Peyer's patch (tissue), 4 donors: ENCODE measurements at regions not wholly inside any gene's neighbourhood (a gene's known extent, or its start where the extent isn't known, plus 50 kb on each side); places are given as distances from the start of the nearest gene placed in this dataset.

Experiments used
- DNase-seq, 3 donors: peaks; one replicate each; pipeline ENCODE4 v3.0.0-alpha.2; 2017 to 2019
- H3K27ac ChIP-seq, 4 donors: fragments of 200-600 bp; sonication (generic); one replicate each; pipeline ENCODE4 v1.5.1; 2016 to 2019
- H3K27me3 ChIP-seq, 2 donors: fragments of 200-600 bp; sonication (generic); one replicate each; pipeline ENCODE4 v1.5.1; 2019
- H3K36me3 ChIP-seq, 3 donors: fragments of 200-600 bp; sonication (generic); one replicate each; pipeline ENCODE4 v1.5.1; 2016 to 2019
- H3K4me1 ChIP-seq, 4 donors: fragments of 200-600 bp; sonication (generic); one replicate each; pipeline ENCODE4 v1.5.1; 2016 to 2019
- H3K4me3 ChIP-seq, 4 donors: fragments of 200-600 bp; sonication (generic); 1 replicate in 3 of 4; 2 replicates in 1 of 4; pipeline ENCODE4 v1.5.1; 2016 to 2019; ENCODE audit warnings: mild to moderate bottlenecking in 1 of 4
- H3K9me3 ChIP-seq, 4 donors: fragments of 200-600 bp; sonication (generic); one replicate each; pipeline ENCODE4 v1.5.1; 2016 to 2019; ENCODE audit warnings: mild to moderate bottlenecking in 1 of 4
- POLR2A ChIP-seq, 2 donors: fragments of 450-650 bp; IDR thresholded peaks; one replicate each; pipeline ENCODE4 v1.5.1; 2017; ENCODE audit warnings: antibody characterized with exemption in 2 of 2, mild to moderate bottlenecking in 2 of 2, moderate library complexity in 2 of 2
- TF ChIP-seq, protein P1 (sequence below), 6 experiments: fragments of 450-650 bp in 4 of 6; fragments of 200-600 bp in 2 of 6; sonication (generic) in 1 of 6; IDR thresholded peaks; one replicate each; pipeline ENCODE4 v1.5.1; 2017 to 2019; ENCODE audit warnings: antibody characterized with exemption in 6 of 6, mild to moderate bottlenecking in 3 of 6, moderate library complexity in 1 of 6

DNA sequence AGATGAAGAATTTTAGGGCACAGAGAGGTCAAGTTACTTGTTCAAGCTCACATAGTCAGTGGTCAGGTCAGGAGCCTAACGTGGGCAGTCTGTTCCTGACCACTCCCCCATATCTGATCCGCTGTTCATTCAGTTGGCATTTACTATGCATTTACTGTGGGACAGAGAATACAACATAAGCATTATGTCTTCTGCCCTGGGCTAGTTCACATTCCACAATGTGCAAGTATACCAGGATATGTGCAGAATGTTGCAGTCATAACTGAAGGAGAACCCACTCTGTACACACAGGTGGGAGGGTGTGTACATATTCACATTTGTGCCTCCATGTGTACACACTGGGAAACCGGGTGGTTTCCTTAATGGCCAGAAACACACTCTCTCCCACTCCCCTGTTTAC, 309.6 kb downstream of the PRDM2 start:
- TF ChIP-seq POLR2A (IDR thresholded peaks at IDR 0.05) = no peak
- TF ChIP-seq, protein P1, sequence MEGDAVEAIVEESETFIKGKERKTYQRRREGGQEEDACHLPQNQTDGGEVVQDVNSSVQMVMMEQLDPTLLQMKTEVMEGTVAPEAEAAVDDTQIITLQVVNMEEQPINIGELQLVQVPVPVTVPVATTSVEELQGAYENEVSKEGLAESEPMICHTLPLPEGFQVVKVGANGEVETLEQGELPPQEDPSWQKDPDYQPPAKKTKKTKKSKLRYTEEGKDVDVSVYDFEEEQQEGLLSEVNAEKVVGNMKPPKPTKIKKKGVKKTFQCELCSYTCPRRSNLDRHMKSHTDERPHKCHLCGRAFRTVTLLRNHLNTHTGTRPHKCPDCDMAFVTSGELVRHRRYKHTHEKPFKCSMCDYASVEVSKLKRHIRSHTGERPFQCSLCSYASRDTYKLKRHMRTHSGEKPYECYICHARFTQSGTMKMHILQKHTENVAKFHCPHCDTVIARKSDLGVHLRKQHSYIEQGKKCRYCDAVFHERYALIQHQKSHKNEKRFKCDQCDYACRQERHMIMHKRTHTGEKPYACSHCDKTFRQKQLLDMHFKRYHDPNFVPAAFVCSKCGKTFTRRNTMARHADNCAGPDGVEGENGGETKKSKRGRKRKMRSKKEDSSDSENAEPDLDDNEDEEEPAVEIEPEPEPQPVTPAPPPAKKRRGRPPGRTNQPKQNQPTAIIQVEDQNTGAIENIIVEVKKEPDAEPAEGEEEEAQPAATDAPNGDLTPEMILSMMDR (IDR thresholded peaks at IDR 0.05) = no peak
- Histone ChIP-seq H3K27me3 (no peaks in the 10 kb centered on the region), H3K9me3 (no peaks in the 10 kb centered on the region), H3K36me3 (no peaks in the 10 kb centered on the region), H3K27ac (no peak overlapping the region), H3K4me1 (no peaks in the 10 kb centered on the region), H3K4me3 (no peak overlapping the region)
- no peak for DNase-seq

DNA sequence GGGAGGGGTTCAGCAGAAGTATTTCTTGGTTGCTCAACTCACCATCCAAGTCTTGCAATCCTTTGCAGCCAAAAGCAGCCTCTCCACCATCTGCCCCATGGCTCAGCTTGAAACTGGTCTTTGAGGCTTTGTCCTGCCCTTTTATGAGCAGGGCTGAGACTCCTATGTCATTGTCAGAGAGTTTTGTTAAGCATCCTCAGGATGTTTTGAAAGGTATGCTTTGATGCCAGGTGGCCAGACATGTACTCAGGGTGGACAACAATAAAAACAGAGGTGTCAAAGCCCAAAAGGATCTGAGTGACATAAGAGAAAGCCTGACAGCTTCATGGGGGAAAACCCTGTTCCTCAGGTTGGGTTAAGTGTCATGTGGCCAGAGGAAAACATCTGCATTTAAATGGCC, 310.5 kb downstream of the PRDM2 start:
- no peaks in the 10 kb centered on the region for H3K36me3 ChIP-seq
- TF ChIP-seq, protein P1 (IDR thresholded peaks at IDR 0.05) = no peak
- no peak for TF ChIP-seq POLR2A (IDR thresholded peaks at IDR 0.05)
- H3K27ac ChIP-seq = no peak overlapping the region
- no peaks in the 10 kb centered on the region for H3K4me1 ChIP-seq
- H3K4me3 ChIP-seq = no peak overlapping the region
- no peak for DNase-seq
- H3K9me3 ChIP-seq = no peaks in the 10 kb centered on the region
- no peaks in the 10 kb centered on the region for H3K27me3 ChIP-seq

GRCh38 chr1:14011132-14011531, 311.1 kb downstream of the PRDM2 start:
- TF ChIP-seq POLR2A (IDR thresholded peaks at IDR 0.05) = no peak
- TF ChIP-seq, protein P1 (IDR thresholded peaks at IDR 0.05) = no peak
- H3K27me3 ChIP-seq = no peaks in the 10 kb centered on the region
- H3K4me1 ChIP-seq = no peaks in the 10 kb centered on the region
- H3K9me3 ChIP-seq = no peaks in the 10 kb centered on the region
- no peaks in the 10 kb centered on the region for H3K36me3 ChIP-seq
- no peak overlapping the region for H3K4me3 ChIP-seq
- no peak for DNase-seq
- no peak overlapping the region for H3K27ac ChIP-seq

- no peaks in the 10 kb centered on the region for H3K9me3 ChIP-seq
- TF ChIP-seq, protein P1 (IDR thresholded peaks at IDR 0.05) = no peak
- no peak for TF ChIP-seq POLR2A (IDR thresholded peaks at IDR 0.05)
- H3K4me3 ChIP-seq = no peak overlapping the region
- no peaks in the 10 kb centered on the region for H3K4me1 ChIP-seq
- no peaks in the 10 kb centered on the region for H3K36me3 ChIP-seq
- H3K27me3 ChIP-seq = no peaks in the 10 kb centered on the region
- no peak for DNase-seq
- H3K27ac ChIP-seq = no peak overlapping the region
These were observed 311.9 kb downstream of the PRDM2 start for GRCh38 chr1:14011888-14012287.

GRCh38 chr1:14014929-14015328, 314.9 kb downstream of the PRDM2 start:
- no peaks in the 10 kb centered on the region for H3K4me1 ChIP-seq
- H3K27ac ChIP-seq = no peak overlapping the region
- DNase-seq = no peak
- H3K27me3 ChIP-seq = no peaks in the 10 kb centered on the region
- H3K36me3 ChIP-seq = no peaks in the 10 kb centered on the region
- no peaks in the 10 kb centered on the region for H3K9me3 ChIP-seq
- TF ChIP-seq POLR2A (IDR thresholded peaks at IDR 0.05) = no peak
- TF ChIP-seq, protein P1 (IDR thresholded peaks at IDR 0.05) = no peak
- no peak overlapping the region for H3K4me3 ChIP-seq

GRCh38 chr1:14015917-14016316, 315.9 kb downstream of the PRDM2 start:
- TF ChIP-seq POLR2A (IDR thresholded peaks at IDR 0.05) = no peak
- TF ChIP-seq, protein P1 (IDR thresholded peaks at IDR 0.05) = no peak
- Histone ChIP-seq H3K27me3 (no peaks in the 10 kb centered on the region), H3K4me1 (no peaks in the 10 kb centered on the region), H3K36me3 (no peaks in the 10 kb centered on the region), H3K4me3 (no peak overlapping the region), H3K9me3 (no peaks in the 10 kb centered on the region), H3K27ac (no peak overlapping the region)
- no peak for DNase-seq
